Epidermal melanocyte (primary cell): ENCODE measurements at regions not wholly inside any gene's neighbourhood (a gene's known extent, or its start where the extent isn't known, plus 50 kb on each side); places are given as distances from the start of the nearest gene placed in this dataset.
"Not testable (repeated sequence)": the region's sequence is repeated elsewhere in the genome, so short reads cannot be mapped to it uniquely, and the experiment has no call there.

ENCODE experiments used
- DNase-seq: peaks from one replicate; pipeline ENCODE4 v3.0.0; 2011; ENCODE audit warnings: low spot score; ENCODE audit not compliant: insufficient read length

- no peak for DNase-seq
Observed at GRCh38 chr20:22690616-22691179, 106.3 kb upstream of the FOXA2 start.

- peak; percentile 68 for DNase-seq
Observed at GRCh38 chr20:22691369-22692118, 107.2 kb upstream of the FOXA2 start.

GRCh38 chr20:22692119-22692475, 107.7 kb upstream of the FOXA2 start:
- no peak for DNase-seq

GRCh38 chr20:22692620-22693019, 108.2 kb upstream of the FOXA2 start:
- not testable (repeated sequence) for DNase-seq

GRCh38 chr20:22696759-22697158, 112.4 kb upstream of the FOXA2 start:
- DNase-seq: no peak

GRCh38 chr20:22698259-22698842, 114.0 kb upstream of the FOXA2 start:
- DNase-seq: no peak

- no peak for DNase-seq
Observed at GRCh38 chr20:22699396-22699795, 115.0 kb upstream of the FOXA2 start.

GRCh38 chr20:22700367-22700766, 116.0 kb upstream of the FOXA2 start:
- DNase-seq: no peak

- no peak for DNase-seq
Observed at GRCh38 chr20:22701679-22702308, 117.4 kb upstream of the FOXA2 start.

GRCh38 chr20:22703843-22704242, 119.5 kb upstream of the FOXA2 start:
- DNase-seq: no peak

- DNase-seq: no peak
Observed at GRCh38 chr20:22711971-22712755, 127.8 kb upstream of the FOXA2 start.

- no peak for DNase-seq
Observed at GRCh38 chr20:22716821-22717351, 132.5 kb upstream of the FOXA2 start.

- no peak for DNase-seq
Observed at GRCh38 chr20:22717466-22717865, 133.1 kb upstream of the FOXA2 start.

- DNase-seq: no peak
Observed at GRCh38 chr20:22719167-22719591, 134.8 kb upstream of the FOXA2 start.

- DNase-seq: no peak
Observed at GRCh38 chr20:22720206-22720605, 135.8 kb upstream of the FOXA2 start.

GRCh38 chr20:22722811-22723210, 138.4 kb upstream of the FOXA2 start:
- DNase-seq: no peak

- no peak for DNase-seq
Observed at GRCh38 chr20:22723659-22724058, 139.3 kb upstream of the FOXA2 start.

- DNase-seq: no peak
Observed at GRCh38 chr20:22728146-22728745, 143.9 kb upstream of the FOXA2 start.

GRCh38 chr20:22729180-22729579, 144.8 kb upstream of the FOXA2 start:
- DNase-seq: no peak

- no peak for DNase-seq
Observed at GRCh38 chr20:22729616-22730236, 145.4 kb upstream of the FOXA2 start.
